SU-DHL-6 (cell line): ENCODE measurements at regions not wholly inside any gene's neighbourhood (a gene's known extent, or its start where the extent isn't known, plus 50 kb on each side); places are given as distances from the start of the nearest gene placed in this dataset.

Experiments
- H2AFZ ChIP-seq: fragments of 200-600 bp; sonication (generic); 2 replicates; pipeline ENCODE4 v1.6.1; 2014; ENCODE audit warnings: low read depth, mild to moderate bottlenecking, moderate library complexity, mixed read lengths, antibody characterized with exemption, low read length; ENCODE audit not compliant: severe bottlenecking
- H3F3A ChIP-seq: fragments of 200-600 bp; shearing (Covaris generic); 2 replicates; pipeline ENCODE4 v1.6.0; 2016; ENCODE audit warnings: antibody characterized with exemption, mild to moderate bottlenecking; ENCODE audit not compliant: insufficient read depth
- H3K27ac ChIP-seq: fragments of 200-600 bp; sonication (generic); 2 replicates; pipeline ENCODE4 v1.5.1; 2016; ENCODE audit warnings: low read depth, mild to moderate bottlenecking, low read length, moderate library complexity, mixed read lengths
- H3K27me3 ChIP-seq: fragments of 200-600 bp; sonication (generic), shearing (Covaris generic); 2 replicates; pipeline ENCODE4 v1.6.0; 2014; ENCODE audit warnings: mild to moderate bottlenecking, low read length
- H3K36me3 ChIP-seq: fragments of 200-600 bp; sonication (generic); 2 replicates; pipeline ENCODE4 v1.6.1; 2014; ENCODE audit warnings: mild to moderate bottlenecking, low read length, mixed read lengths
- H3K4me2 ChIP-seq: fragments of 300-600, 200-600 bp; shearing (Covaris generic), sonication (generic); 2 replicates; pipeline ENCODE4 v1.6.0; 2014; ENCODE audit warnings: low read length, low read depth, mild to moderate bottlenecking; ENCODE audit not compliant: poor library complexity, severe bottlenecking
- H3K4me3 ChIP-seq: fragments of 200-600 bp; sonication (generic); 2 replicates; pipeline ENCODE4 v1.5.1; 2014; ENCODE audit warnings: antibody characterized with exemption, low read length, mild to moderate bottlenecking, mixed read lengths; ENCODE audit not compliant: insufficient read depth, poor library complexity, severe bottlenecking
- H3K79me2 ChIP-seq: fragments of 200-600 bp; sonication (generic); 2 replicates; pipeline ENCODE4 v1.6.1; 2014; ENCODE audit warnings: mild to moderate bottlenecking, low read length, moderate library complexity; ENCODE audit not compliant: insufficient read depth
- H3K9ac ChIP-seq: fragments of 200-600 bp; sonication (generic); 2 replicates; pipeline ENCODE4 v1.7.0; 2014; ENCODE audit warnings: mild to moderate bottlenecking, low read length
- H3K9me2 ChIP-seq: fragments of 200-600 bp; sonication (generic); replicated peaks from 2 replicates; pipeline ENCODE4 v1.6.1; 2014; ENCODE audit warnings: low read length; ENCODE audit not compliant: insufficient read depth
- H3K9me3 ChIP-seq: fragments of 200-600 bp; sonication (generic); 2 replicates; pipeline ENCODE4 v1.6.1; 2014; ENCODE audit warnings: low read length, mixed read lengths; ENCODE audit not compliant: insufficient read depth
- H4K20me1 ChIP-seq: fragments of 200-600 bp; sonication (generic); 2 replicates; pipeline ENCODE4 v1.6.1; 2014; ENCODE audit warnings: low read depth, mild to moderate bottlenecking, antibody characterized with exemption, low read length, moderate library complexity, mixed read lengths
- EZH2phosphoT487 ChIP-seq: fragments of 200-600 bp; sonication (generic), shearing (Covaris generic); conservative IDR thresholded peaks from 2 replicates; pipeline ENCODE4 v1.6.1; 2018; ENCODE audit warnings: mild to moderate bottlenecking, antibody characterized with exemption, low read length, moderate library complexity, mixed read lengths
- TF ChIP-seq, protein P1 (sequence below): fragments of 200-600 bp; sonication (generic); IDR thresholded peaks from one replicate; pipeline ENCODE4 v1.5.1; 2017; ENCODE audit warnings: antibody characterized with exemption, mild to moderate bottlenecking, low read length, moderate library complexity; ENCODE audit not compliant: insufficient read depth, poor library complexity, severe bottlenecking

DNA sequence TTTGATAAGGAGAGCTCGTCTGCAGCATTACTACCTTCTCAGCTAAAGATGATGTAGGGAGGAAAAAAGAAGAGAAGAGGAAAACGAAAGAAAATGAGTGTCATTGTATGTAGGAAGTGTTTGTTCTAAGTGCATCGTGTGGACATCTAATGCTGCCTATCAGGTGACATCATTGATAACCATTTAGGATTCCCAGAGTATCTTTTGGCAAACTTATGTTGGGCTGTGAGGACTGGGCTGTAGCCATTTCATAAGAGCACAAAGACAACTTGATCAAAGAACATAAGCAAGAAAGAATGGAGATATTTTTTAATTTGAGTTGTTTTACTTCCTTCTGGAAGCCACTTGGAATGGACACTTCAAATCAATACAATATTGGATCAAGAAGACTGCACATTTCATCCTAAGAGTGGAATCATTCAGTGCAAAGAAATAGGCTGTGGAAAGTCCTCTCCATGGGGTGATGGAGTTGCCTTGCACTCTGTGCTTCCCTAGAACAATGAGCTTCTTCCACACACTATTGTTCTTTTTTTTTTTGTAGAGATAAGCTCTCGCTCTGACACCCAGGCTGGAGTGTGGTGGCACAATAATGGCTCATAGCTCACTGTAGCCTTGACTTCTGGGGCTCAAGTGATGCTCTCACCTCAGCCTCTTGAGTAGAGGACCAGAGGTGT, 52.4 kb upstream of the UBL3 start:
- Histone ChIP-seq H3K4me3 (no peak overlapping the region), H3K36me3 (no peaks in the 10 kb centered on the region), H3K9me3 (no peaks in the 10 kb centered on the region), H3K9ac (no peak overlapping the region), H2AFZ (no peak overlapping the region), H3K9me2 (no peaks in the 10 kb centered on the region), H3K79me2 (no peaks in the 10 kb centered on the region), H3K27me3 (no peaks in the 10 kb centered on the region), H4K20me1 (no peaks in the 10 kb centered on the region), H3F3A (no peaks in the 10 kb centered on the region), H3K27ac (no peak overlapping the region), H3K4me2 (no peak overlapping the region)
- TF ChIP-seq, protein P1, sequence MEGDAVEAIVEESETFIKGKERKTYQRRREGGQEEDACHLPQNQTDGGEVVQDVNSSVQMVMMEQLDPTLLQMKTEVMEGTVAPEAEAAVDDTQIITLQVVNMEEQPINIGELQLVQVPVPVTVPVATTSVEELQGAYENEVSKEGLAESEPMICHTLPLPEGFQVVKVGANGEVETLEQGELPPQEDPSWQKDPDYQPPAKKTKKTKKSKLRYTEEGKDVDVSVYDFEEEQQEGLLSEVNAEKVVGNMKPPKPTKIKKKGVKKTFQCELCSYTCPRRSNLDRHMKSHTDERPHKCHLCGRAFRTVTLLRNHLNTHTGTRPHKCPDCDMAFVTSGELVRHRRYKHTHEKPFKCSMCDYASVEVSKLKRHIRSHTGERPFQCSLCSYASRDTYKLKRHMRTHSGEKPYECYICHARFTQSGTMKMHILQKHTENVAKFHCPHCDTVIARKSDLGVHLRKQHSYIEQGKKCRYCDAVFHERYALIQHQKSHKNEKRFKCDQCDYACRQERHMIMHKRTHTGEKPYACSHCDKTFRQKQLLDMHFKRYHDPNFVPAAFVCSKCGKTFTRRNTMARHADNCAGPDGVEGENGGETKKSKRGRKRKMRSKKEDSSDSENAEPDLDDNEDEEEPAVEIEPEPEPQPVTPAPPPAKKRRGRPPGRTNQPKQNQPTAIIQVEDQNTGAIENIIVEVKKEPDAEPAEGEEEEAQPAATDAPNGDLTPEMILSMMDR: no peak
- TF ChIP-seq EZH2phosphoT487: no peak

DNA sequence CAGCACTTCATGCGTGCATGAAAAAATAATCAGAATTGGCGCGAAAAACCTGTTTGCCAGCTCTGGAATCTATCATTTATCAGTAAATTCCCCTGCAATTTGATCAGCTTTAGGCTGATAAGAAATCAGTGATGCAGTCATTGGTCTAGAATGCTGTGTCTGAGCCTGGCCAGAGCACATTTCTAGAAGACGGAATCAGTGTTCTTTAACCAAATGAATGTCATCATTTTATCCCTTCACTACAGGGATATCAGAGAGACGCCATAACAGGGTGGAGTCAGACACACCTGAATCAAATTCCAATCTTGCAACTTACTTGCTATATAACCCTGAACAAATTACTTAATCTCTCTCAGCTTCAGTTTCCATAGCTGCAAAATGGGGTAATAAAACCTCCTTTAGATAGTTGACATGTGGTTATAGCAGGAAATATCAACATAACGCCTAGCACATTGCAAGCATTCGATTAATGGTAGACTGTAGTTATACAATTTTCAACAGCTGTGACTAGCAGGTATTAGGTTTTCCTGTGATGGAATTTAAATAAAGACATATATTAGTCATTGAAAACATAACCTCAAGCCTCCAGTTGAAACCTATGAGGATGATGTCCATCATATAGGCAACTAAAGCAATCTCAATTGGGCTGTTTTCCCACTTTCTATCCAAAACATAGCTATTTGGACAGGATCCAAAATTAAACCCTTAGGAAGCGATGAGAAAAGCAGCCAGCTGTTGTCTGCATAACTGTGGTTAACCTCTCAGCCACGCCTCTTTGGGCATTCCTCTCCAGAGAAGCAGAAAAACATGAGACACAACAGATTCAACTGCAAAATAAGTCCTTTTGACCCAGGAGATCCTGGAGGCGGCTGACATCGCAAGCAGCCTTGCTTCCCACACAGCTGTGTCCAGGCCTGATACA, 51.6 kb upstream of the UBL3 start:
- H3K9me2 ChIP-seq: no peaks in the 10 kb centered on the region
- no peaks in the 10 kb centered on the region for H3K79me2 ChIP-seq
- no peak overlapping the region for H3K9ac ChIP-seq
- no peaks in the 10 kb centered on the region for H3K9me3 ChIP-seq
- H3K36me3 ChIP-seq: no peaks in the 10 kb centered on the region
- TF ChIP-seq, protein P1: no peak
- TF ChIP-seq EZH2phosphoT487: no peak
- H3K4me2 ChIP-seq: no peak overlapping the region
- H3K4me3 ChIP-seq: no peak overlapping the region
- H3F3A ChIP-seq: no peaks in the 10 kb centered on the region
- H3K27me3 ChIP-seq: no peaks in the 10 kb centered on the region
- no peak overlapping the region for H3K27ac ChIP-seq
- no peaks in the 10 kb centered on the region for H4K20me1 ChIP-seq
- no peak overlapping the region for H2AFZ ChIP-seq
